HG03135 (cell line): ENCODE measurements at regions not wholly inside any gene's neighbourhood (a gene's known extent, or its start where the extent isn't known, plus 50 kb on each side); places are given as distances from the start of the nearest gene placed in this dataset.
"Not testable (repeated sequence)": the region's sequence is repeated elsewhere in the genome, so short reads cannot be mapped to it uniquely, and the experiment has no call there.

Experiments used
- ATAC-seq: cut with Tn5 transposase; IDR thresholded peaks from one replicate; pipeline ENCODE4 v1.9.1; 2021; ENCODE audit warnings: mild to moderate bottlenecking, moderate library complexity; ENCODE audit not compliant: unreplicated experiment

- no peak for ATAC-seq
Measured at GRCh38 chr4:62490635-62491034, 1290.5 kb downstream of the ADGRL3 start.

- no peak for ATAC-seq
Measured at GRCh38 chr4:62487016-62487415, 1286.9 kb downstream of the ADGRL3 start.

- no peak for ATAC-seq
Measured at GRCh38 chr4:62484357-62484756, 1284.2 kb downstream of the ADGRL3 start.

- no peak for ATAC-seq
Measured at GRCh38 chr4:62482355-62482754, 1282.2 kb downstream of the ADGRL3 start.

- no peak for ATAC-seq
Measured at GRCh38 chr4:62475596-62475995, 1275.5 kb downstream of the ADGRL3 start.

- no peak for ATAC-seq
Measured at GRCh38 chr4:62474802-62475201, 1274.7 kb downstream of the ADGRL3 start.

GRCh38 chr4:62471021-62471420 lies 1270.9 kb downstream of the ADGRL3 start:
- ATAC-seq: no peak

- ATAC-seq: no peak
Measured at GRCh38 chr4:62470421-62470983, 1270.4 kb downstream of the ADGRL3 start.

- ATAC-seq: no peak
Measured at GRCh38 chr4:62470020-62470419, 1269.9 kb downstream of the ADGRL3 start.

GRCh38 chr4:62461961-62462360 lies 1261.8 kb downstream of the ADGRL3 start:
- ATAC-seq: no peak

- no peak for ATAC-seq
Measured at GRCh38 chr4:62460329-62460728, 1260.2 kb downstream of the ADGRL3 start.

GRCh38 chr4:62457356-62457755 lies 1257.2 kb downstream of the ADGRL3 start:
- no peak for ATAC-seq

GRCh38 chr4:62455871-62456270 lies 1255.7 kb downstream of the ADGRL3 start:
- ATAC-seq: no peak

GRCh38 chr4:62454535-62454934 lies 1254.4 kb downstream of the ADGRL3 start:
- ATAC-seq: no peak

- no peak for ATAC-seq
Measured at GRCh38 chr4:62450740-62451139, 1250.6 kb downstream of the ADGRL3 start.

GRCh38 chr4:62449538-62449937 lies 1249.4 kb downstream of the ADGRL3 start:
- ATAC-seq: no peak

GRCh38 chr4:62448911-62449310 lies 1248.8 kb downstream of the ADGRL3 start:
- ATAC-seq: no peak

GRCh38 chr4:62439051-62439450 lies 1238.9 kb downstream of the ADGRL3 start:
- no peak for ATAC-seq

- no peak for ATAC-seq
Measured at GRCh38 chr4:62434921-62435320, 1234.8 kb downstream of the ADGRL3 start.

GRCh38 chr4:62431513-62432231 lies 1231.5 kb downstream of the ADGRL3 start:
- not testable (repeated sequence) for ATAC-seq

- no peak for ATAC-seq
Measured at GRCh38 chr4:62429297-62429696, 1229.2 kb downstream of the ADGRL3 start.

GRCh38 chr4:62415256-62415655 lies 1215.1 kb downstream of the ADGRL3 start:
- ATAC-seq: no peak

- no peak for ATAC-seq
Measured at GRCh38 chr4:62414563-62414962, 1214.4 kb downstream of the ADGRL3 start.
